ENCODE measurements at regions not wholly inside any gene's neighbourhood (a gene's known extent, or its start where the extent isn't known, plus 50 kb on each side); places are given as distances from the start of the nearest gene placed in this dataset.

- DNase-seq, result no peak
Measured at GRCh38 chr2:146024212-146024743, 1504.4 kb upstream of the ZEB2 start.

- no peak for DNase-seq
Measured at GRCh38 chr2:146004462-146004861, 1484.5 kb upstream of the ZEB2 start.

- no peak for DNase-seq
Measured at GRCh38 chr2:146003337-146003736, 1483.4 kb upstream of the ZEB2 start.

- no peak for DNase-seq
Measured at GRCh38 chr2:145994910-145995309, 1475.0 kb upstream of the ZEB2 start.

- no peak for DNase-seq
Measured at GRCh38 chr2:145992572-145992971, 1472.7 kb upstream of the ZEB2 start.

GRCh38 chr2:145987793-145988192 lies 1467.9 kb upstream of the ZEB2 start:
- DNase-seq, result no peak

- no peak for DNase-seq
Measured at GRCh38 chr2:145985517-145985916, 1465.6 kb upstream of the ZEB2 start.

GRCh38 chr2:145984580-145984979 lies 1464.7 kb upstream of the ZEB2 start:
- DNase-seq, result no peak

GRCh38 chr2:145980318-145980717 lies 1460.4 kb upstream of the ZEB2 start:
- DNase-seq, result no peak

- DNase-seq, result no peak
Measured at GRCh38 chr2:145975406-145975805, 1455.5 kb upstream of the ZEB2 start.

GRCh38 chr2:145961846-145962245 lies 1441.9 kb upstream of the ZEB2 start:
- DNase-seq, result no peak

- DNase-seq, result no peak
Measured at GRCh38 chr2:145960479-145961163, 1440.7 kb upstream of the ZEB2 start.

GRCh38 chr2:145958611-145959010 lies 1438.7 kb upstream of the ZEB2 start:
- DNase-seq, result no peak

- DNase-seq, result no peak
Measured at GRCh38 chr2:145957929-145958328, 1438.0 kb upstream of the ZEB2 start.

GRCh38 chr2:145939949-145940348 lies 1420.0 kb upstream of the ZEB2 start:
- no peak for DNase-seq

- DNase-seq, result no peak
Measured at GRCh38 chr2:145935016-145935415, 1415.1 kb upstream of the ZEB2 start.

GRCh38 chr2:145931781-145932395 lies 1412.0 kb upstream of the ZEB2 start:
- DNase-seq, result no peak

GRCh38 chr2:145930318-145930717 lies 1410.4 kb upstream of the ZEB2 start:
- DNase-seq, result no peak

GRCh38 chr2:145927131-145927950 lies 1407.4 kb upstream of the ZEB2 start:
- DNase-seq, result no peak

- no peak for DNase-seq
Measured at GRCh38 chr2:145925591-145925990, 1405.7 kb upstream of the ZEB2 start.

- DNase-seq, result no peak
Measured at GRCh38 chr2:145919477-145919876, 1399.6 kb upstream of the ZEB2 start.

GRCh38 chr2:145918951-145919350 lies 1399.0 kb upstream of the ZEB2 start:
- DNase-seq, result no peak

GRCh38 chr2:145916799-145917198 lies 1396.9 kb upstream of the ZEB2 start:
- no peak for DNase-seq

GRCh38 chr2:145914716-145915115 lies 1394.8 kb upstream of the ZEB2 start:
- DNase-seq, result no peak

All from activated gamma-delta T cell treated with Interleukin-2 at 50 U/mL for 16 hours (primary cell).